ENCODE measurements at regions not wholly inside any gene's neighbourhood (a gene's known extent, or its start where the extent isn't known, plus 50 kb on each side); places are given as distances from the start of the nearest gene placed in this dataset.

GRCh38 chr4:120293341-120293740, 226.7 kb upstream of the MAD2L1 start:
- TF ChIP-seq CTCF (IDR thresholded peaks at IDR 0.05) (no peak), POLR2A (IDR thresholded peaks at IDR 0.05) (no peak), EP300 (IDR thresholded peaks at IDR 0.05) (no peak)
